H4 (cell line): ENCODE measurements at regions not wholly inside any gene's neighbourhood (a gene's known extent, or its start where the extent isn't known, plus 50 kb on each side); places are given as distances from the start of the nearest gene placed in this dataset.
"Not testable (repeated sequence)": the region's sequence is repeated elsewhere in the genome, so short reads cannot be mapped to it uniquely, and the experiment has no call there.

Experiments
- DNase-seq: peaks from one replicate; pipeline ENCODE4 v3.0.0-alpha.2; 2015; ENCODE audit warnings: low spot score

DNA sequence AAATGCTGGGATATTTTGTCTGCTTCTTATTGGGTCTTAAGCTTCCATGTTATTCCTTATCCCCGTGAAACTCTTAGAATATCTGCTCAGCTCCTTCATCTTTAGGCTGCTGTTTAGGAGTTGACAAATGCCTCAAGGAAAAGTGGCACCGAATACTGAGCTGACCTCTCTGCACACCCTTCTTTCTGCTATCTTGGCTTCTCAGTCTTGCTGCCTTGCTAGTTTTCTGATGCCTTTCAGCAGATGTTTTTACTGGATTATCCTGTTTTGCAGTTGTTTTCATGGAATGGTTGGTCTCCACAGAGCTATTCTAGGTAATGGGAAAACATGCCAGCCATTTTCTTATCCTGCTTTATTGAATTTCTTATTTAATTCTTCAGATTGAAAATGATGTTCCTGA, 86.3 kb downstream of the GYPE start:
- DNase-seq: no peak

DNA sequence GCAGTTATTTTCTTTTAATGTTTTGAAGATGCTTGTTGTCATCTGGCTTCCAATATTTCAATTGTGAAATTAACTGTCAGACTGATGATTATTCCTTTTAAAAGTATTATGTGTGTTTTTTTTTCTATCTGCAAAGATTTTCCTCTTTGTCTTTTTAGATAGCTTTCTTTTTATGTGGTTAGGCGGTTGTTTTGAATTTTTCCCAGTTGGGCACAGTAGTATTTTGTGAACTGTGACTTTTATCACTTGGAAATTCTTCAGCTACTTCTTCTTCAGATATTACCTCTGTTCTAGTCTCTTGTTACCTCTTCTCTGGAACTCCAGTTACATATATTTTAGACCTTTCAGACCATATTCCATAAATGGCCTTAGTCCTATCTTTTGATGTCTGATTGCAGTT, 87.5 kb downstream of the GYPE start:
- DNase-seq: not testable (repeated sequence)

DNA sequence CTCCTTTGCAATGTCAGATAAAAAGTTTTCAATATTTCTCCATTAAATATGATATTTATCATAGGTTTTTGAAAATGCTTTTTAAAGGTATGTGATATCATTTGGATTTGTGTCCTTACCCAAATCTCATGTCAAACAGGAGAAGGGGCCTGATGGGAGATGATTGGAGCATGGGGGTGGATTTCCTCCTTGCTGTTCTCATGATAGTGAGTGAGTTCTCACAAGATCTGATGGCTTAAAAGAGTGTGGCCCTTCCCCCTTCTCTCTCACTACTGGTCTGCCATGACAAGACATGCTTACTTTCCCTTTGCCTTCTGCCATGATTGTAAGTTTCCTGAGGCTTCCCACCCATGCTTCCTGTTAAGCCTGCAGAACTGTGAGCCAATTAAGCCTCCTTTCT, 90.0 kb downstream of the GYPE start:
- DNase-seq: not testable (repeated sequence)

DNA sequence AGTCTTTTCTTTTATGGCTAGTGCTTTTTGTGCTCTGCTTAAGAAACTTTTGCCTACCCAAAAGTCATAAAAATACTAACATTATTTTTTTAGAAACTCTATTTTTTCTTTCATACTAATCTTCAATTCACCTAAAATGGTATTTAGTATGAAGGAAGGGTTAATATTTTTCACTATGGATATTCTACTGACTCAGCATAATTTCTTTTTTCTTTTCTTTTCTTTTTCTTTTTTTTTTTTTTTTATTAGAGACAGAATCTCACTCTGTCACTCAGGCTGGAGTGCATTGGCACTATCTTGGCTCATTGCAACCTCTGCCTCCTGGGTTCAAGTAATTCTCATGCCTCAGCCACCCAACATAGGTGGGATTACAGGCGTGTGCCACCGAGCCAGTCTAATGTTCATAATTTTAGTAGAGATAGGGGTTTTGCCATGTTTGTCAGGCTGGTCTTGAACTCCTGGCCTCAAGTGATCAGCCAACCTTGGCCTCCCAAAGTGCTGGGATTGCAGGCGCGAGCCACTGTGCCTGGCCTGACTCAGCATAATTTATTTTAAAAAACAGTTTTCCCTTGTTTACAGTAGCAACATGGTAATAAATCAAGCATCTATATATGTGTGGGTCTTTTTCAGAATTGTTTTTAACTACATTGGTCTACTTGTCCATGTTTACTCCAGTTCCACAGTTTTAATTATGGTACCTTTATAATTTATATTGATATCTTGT, 91.8 kb downstream of the GYPE start:
- not testable (repeated sequence) for DNase-seq

DNA sequence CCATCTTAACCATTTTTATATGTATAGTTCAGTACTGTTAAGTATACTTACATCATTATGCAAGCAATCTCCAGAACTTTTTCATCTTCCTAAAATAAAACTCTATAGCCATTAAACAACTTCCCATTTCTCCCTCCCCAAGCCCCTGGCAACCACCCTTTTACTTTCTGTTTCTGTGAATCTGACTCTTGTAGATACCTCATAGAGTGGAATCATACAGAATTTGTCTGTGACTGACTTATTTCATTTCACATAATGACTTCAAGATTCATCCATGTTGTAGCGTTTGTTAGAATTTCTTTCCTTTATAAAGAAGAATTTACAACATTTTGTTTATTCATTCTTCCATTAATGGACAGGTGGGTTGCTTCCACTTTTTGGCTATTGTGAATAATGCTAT, 91.2 kb upstream of the FREM3 start:
- DNase-seq: not testable (repeated sequence)

DNA sequence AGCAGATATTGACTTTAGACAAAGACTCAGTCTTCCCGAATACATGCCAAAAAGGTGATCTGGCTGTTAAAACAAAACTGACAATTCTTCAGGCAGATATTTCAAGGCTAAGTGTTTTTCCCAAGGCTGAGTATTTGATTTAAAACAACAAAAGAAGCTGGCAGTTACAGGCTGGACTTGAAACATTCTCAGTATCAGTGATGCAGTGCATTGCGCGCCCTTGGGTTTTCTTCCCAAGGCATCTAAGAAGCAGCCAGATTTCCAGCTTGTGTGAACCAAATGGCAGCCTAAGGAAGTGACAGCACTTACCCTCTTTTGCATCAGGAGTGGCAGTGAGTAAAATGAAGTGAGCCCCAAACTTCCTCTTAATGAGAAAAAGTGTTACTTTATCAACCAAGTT, 90.0 kb upstream of the FREM3 start:
- not testable (repeated sequence) for DNase-seq

DNA sequence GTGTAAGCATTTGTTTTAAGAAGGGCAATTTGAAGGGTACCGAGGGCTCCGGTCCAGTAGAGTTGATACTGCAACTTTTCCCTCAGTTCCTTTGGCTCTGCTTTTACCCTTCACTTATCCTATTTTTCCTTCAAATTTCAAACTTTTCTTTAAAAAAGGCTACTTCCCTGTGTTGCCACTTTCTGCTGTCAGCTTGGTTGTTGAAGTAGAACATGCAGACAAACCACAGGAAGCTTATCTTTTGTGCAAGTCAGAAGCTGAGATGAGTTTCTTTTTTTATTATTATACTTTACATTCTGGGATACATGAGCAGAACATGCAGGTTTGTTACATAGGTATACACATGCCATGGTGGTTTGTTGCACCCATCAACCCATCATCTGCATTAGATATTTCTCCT, 89.1 kb upstream of the FREM3 start:
- DNase-seq: not testable (repeated sequence)

DNA sequence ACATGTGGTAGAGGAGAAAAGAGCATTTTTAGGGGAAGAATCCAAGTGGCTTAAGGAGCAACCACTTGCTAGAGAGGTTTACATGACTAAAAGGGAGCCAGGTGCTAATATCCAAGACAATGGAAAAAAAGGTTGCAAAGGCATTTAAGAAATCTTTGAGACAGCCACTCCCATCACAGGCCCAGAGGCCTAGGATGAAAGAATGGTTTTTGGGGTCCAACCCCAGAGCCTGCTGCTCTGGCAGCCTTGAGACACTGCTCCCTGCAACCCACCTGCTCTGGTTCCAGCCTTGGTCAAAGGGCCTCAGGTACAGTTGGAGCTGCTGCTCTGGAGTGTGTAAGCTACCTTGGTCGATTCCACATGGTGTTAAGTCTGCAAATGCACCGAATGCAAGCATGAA, 84.1 kb upstream of the FREM3 start:
- DNase-seq: no peak

DNA sequence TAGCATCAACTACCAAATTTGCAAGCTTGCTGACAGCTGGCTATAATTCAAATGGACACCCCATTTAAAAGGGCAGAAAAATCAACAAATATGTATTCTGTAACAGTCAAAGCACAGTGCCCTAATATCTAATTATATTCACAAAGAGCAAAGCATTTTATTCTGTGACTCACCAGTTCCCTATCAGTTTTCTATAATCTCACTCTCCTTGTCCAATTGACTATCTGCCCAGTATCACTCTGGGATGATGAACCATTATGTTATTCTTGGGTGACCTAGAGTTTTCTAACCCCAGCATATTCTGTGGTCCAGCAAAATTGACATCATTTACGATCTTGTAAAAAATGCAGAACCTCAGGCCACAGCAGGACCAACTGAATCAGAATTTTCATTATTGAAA, 82.0 kb upstream of the FREM3 start:
- no peak for DNase-seq

DNA sequence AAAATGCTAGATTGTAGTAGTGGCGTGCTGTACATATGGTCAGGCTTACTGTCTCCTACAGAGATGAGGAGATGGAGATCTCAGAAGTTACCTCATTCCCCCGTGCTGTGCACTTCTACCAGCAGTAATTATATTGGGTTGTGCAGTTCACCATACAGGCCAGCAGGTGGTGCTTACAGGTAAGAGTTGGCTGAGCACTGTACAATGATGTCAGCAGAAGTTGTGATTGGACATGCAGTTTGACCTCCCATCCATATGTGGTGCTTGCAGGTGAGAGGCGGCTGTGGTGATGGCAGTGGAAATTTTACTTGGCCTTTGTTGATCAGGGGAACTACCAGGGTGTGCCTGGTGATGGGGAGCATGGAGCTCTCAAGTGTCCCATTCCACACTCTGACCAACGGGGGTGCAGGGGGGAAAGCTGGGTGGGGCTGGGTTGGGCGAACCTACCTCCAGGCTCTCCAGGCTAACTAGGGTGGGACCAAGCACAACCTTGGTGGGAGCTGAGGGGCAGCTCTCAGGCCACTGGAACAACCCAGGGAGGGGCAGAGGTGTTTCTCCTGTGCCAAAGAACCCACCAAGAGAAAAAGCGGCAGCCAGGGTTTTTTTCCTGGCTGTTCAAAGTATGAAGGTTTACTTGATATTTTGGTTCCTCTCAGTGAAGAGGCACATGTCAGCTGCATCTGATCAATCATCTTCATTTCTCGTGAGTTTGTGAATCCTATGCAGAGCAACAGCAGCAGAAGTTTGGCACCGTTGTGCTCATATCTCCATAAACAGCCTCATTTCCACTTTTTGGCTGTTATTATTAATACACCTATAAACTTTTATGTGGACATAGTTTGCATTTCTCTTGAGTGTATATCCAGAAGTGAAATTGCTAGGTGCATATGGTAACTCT, 73.8 kb upstream of the FREM3 start:
- DNase-seq: peak; percentile 71

DNA sequence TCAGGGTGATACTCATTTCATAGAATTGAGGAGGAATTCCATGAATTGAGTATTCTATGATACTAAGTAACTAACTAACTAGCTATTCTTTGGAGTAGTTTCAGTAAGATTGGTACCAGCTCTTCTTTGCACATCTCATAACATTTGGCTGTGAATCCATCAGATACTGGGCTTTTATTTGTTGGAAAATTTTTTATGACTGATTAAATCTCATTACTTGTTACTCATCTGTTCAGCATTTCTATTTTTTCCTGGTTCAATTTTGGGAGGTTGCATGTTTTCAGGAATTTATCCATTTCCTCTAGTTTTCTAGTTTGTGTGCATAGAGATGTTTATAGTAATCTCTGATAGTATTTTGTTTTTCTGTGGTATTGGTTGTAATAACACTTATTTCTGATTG, 70.8 kb upstream of the FREM3 start:
- DNase-seq: no peak

DNA sequence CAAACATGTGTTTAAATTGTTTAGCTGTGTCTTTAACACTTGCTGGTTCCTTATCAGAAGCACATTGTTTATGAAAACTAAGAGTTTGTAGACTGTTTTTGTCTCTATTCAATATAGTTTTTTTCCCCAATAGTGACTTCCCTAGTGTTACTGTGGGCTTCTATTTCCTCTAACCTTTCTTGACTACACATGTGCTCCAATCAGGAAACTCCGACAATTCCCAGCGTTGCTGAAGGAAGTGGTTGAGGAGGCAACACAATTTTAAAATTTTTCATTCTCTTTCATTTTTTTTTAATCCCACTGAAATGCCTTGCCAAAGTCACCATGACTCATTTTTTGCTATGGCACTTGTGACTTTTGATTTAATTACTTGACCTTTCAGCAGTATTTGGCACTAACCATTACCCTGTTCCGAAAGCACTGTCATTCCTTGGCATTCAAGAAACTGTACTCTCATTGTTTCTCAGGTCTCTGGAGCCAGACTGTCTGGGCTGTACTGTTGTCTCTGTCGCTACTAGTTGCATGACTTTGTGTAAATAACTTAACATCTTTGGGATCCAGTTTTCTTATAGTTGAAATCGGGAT, 67.6 kb upstream of the FREM3 start:
- DNase-seq: peak; percentile 74

DNA sequence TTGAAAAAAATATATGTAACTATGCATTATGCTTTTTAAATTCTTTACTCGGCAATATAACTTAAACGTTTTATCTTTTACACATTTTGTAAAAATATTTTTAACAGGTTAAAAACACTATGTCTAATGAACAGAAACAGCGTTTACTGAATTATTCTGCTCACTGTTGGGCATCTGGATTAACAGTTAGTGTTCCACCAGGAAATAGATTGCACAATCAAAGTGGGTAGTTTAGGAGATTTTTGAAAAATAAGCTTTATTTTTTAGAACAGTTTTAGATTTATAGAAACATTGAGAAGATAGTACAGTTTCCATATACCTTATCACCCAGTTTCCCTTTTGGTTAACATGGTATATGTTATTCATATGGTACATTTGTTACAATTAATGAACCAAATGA, 63.1 kb upstream of the FREM3 start:
- no peak for DNase-seq

DNA sequence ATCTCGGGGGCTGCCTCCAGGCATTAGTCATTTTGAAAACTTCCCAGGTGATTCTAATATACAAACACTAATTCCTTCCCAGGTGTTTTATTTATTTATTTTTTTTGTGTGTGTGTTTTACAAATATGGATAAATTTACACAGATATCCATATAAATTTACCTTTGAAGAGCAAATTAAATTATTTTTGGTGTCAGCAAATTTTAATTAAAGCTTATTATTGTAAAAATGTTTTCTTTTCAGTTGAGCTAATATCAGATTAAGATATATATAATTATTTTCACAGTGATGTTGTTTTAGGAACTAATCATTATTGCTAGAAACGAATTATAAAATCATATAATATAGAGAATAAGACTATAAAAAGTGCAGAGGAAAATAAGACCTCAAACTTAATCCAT, 62.0 kb upstream of the FREM3 start:
- no peak for DNase-seq
